Heart right ventricle (tissue), 16 donors: ENCODE measurements at regions not wholly inside any gene's neighbourhood (a gene's known extent, or its start where the extent isn't known, plus 50 kb on each side); places are given as distances from the start of the nearest gene placed in this dataset.

Experiments
- ATAC-seq, 8 donors: fragments of 200-7000 bp; cut with Tn5 transposase; one replicate each; pipeline ENCODE4 v1.9.1; 2020; ENCODE audit warnings: mild to moderate bottlenecking in 8 of 8, moderate library complexity in 8 of 8, moderate number of reproducible peaks in 1 of 8
- DNase-seq, 2 donors: peaks; one replicate each; pipeline ENCODE4 v3.0.0-alpha.2; 2020
- H3K27ac ChIP-seq, 10 donors: fragments of 200-600 bp; sonication (generic) in 2 of 10; one replicate each; pipeline versions ENCODE4 v1.5.0 to v1.8.0; 2020 to 2022; ENCODE audit warnings: mild to moderate bottlenecking in 3 of 10
- H3K27me3 ChIP-seq, 7 donors: fragments of 200-600 bp; one replicate each; pipeline ENCODE4 v1.8.0; 2021 to 2022; ENCODE audit warnings: mild to moderate bottlenecking in 2 of 7
- H3K36me3 ChIP-seq, 9 donors: fragments of 200-600 bp; sonication (generic) in 1 of 9; one replicate each; pipeline versions ENCODE4 v1.5.0 to v1.8.0; 2020 to 2022; ENCODE audit warnings: mild to moderate bottlenecking in 2 of 9
- H3K4me1 ChIP-seq, 9 donors: fragments of 200-600 bp; sonication (generic) in 1 of 9; one replicate each; pipeline versions ENCODE4 v1.5.0 to v1.8.0; 2020 to 2022; ENCODE audit warnings: mild to moderate bottlenecking in 4 of 9
- H3K4me3 ChIP-seq, 10 donors: fragments of 200-600 bp; sonication (generic) in 2 of 10; one replicate each; pipeline versions ENCODE4 v1.5.0 to v1.8.0; 2020 to 2022; ENCODE audit warnings: mild to moderate bottlenecking in 7 of 10, moderate library complexity in 2 of 10
- H3K9me3 ChIP-seq, 11 donors: fragments of 200-600 bp in 10 of 11; sonication (generic) in 2 of 11; one replicate each; pipeline versions ENCODE4 v1.5.0 to v1.8.0; 2013 to 2022; ENCODE audit warnings: mild to moderate bottlenecking in 2 of 11, control low read depth in 1 of 11, moderate library complexity in 1 of 11
- WGBS, 2 donors: extraction: QIAGEN DNeasy Blood & Tissue Kit; methylation state at CpG; one replicate each; pipeline ENCODE4 v1.1.7; 2013; ENCODE audit warnings: inconsistent platforms in 1 of 2; 5-methylcytosine and 5-hydroxymethylcytosine counted together
- intact Hi-C, 10 donors: fragments of 100-400 bp; cut with DNase I; formaldehyde crosslinking; loops; one replicate each; pipeline versions ENCODE4 v1.11.1 to v1.14.2; 2022
- TF ChIP-seq, protein P1 (sequence below), 9 donors: fragments of 200-600 bp; sonication (generic) in 2 of 9; IDR thresholded peaks; one replicate each; pipeline versions ENCODE4 v1.5.0 to v1.8.0; 2021 to 2022; ENCODE audit warnings: antibody characterized with exemption in 9 of 9, mild to moderate bottlenecking in 5 of 9, moderate library complexity in 1 of 9
- donor health status: Arrhythmogenic right ventricular cardiomyopathy.
- donor health status: ischemic (EF 13 %, LVEDD 7.1; RV severe dilation, severe dysfunction).
- donor health status: healthy with polysubstance abuse.
- donor health status: DM: no; HTN: yes; CAD: no.
- donor health status: DM: no; HTN: no; CAD: no.
- donor health status: ischemic (EF 25% LVEDD 6.9; RV normal size, moderate dysfunction).
- donor health status: ischemic (EF 25% LVEDD 5.7; RV mildly dilated, moderate dysfunction).
- donor health status: healthy.
- donor health status: DM: yes; HTN: yes; CAD: no.
- donor health status: Ischemic cardiomyopathy.
- donor health status: ischemic (EF 35%, LVEDD 5.7; RV mildly dilated, moderate dysfunction).
- donor health status: nonischemic (EF 11% LVEDD 7.7; RV severe dilation, severe dysfunction).
- donor health status: DM: yes; HTN: yes; CAD: no.
- donor health status: PGD.
- donor health status: ischemic (EF 29% LVEDD 5.4; RV normal size, mild dysfunction).
- donor health status: nonischemic (EF 23%, LVEDD 6.1; RV moderate dilation, normal function).

DNA sequence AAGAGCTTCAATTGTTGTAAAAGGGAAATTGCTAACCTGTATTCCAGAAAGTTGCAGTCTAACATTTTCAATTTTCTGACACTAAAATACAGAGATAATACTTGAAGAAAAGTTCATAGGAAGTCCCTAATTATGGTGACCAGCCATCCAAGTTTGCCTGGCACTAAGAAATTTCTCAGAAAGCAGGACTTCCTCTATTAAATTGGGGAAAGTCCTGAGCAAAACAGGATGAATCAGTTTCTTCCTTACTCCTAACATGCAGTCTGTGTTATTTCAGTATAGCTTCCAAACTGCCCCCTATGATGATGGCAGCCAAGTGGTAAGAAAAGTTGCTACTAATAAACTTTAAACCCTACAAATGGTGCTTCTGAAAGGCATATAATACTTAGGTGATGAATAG lies 133.5 kb upstream of the SGO1 start:
- Histone ChIP-seq H3K4me3 (no peak overlapping the region), H3K9me3 (peaks cover 0 to 4% (median 0%) of the 10 kb centered on the region in 11 donors), H3K4me1 (peaks cover 0 to 26% (median 0%) of the 10 kb centered on the region in 9 donors), H3K36me3 (no peaks in the 10 kb centered on the region), H3K27ac (no peak overlapping the region), H3K27me3 (no peaks in the 10 kb centered on the region)
- no peak for DNase-seq
- intact Hi-C loops = no loop called here
- TF ChIP-seq, protein P1, sequence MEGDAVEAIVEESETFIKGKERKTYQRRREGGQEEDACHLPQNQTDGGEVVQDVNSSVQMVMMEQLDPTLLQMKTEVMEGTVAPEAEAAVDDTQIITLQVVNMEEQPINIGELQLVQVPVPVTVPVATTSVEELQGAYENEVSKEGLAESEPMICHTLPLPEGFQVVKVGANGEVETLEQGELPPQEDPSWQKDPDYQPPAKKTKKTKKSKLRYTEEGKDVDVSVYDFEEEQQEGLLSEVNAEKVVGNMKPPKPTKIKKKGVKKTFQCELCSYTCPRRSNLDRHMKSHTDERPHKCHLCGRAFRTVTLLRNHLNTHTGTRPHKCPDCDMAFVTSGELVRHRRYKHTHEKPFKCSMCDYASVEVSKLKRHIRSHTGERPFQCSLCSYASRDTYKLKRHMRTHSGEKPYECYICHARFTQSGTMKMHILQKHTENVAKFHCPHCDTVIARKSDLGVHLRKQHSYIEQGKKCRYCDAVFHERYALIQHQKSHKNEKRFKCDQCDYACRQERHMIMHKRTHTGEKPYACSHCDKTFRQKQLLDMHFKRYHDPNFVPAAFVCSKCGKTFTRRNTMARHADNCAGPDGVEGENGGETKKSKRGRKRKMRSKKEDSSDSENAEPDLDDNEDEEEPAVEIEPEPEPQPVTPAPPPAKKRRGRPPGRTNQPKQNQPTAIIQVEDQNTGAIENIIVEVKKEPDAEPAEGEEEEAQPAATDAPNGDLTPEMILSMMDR (IDR thresholded peaks at IDR 0.05) = no peak
- no peak for ATAC-seq

DNA sequence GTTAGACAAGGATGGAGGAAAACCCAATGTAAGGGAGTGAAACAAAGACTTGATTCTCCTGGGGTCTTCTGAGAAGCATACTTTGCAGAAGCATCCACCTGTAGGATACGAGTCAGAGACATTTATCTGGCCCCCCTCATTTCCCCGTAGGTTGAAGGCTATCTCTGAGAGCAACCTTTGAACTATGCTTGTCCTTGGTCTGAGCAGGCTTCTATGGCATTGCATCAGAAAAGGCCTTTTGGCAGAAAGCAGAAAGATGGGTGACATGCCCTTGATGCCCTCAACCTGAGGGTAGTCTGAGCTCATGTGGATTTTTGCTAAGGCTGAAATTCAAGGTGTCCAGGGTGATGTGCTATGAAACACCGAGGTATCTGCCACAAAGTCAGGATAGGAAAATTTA lies 131.6 kb upstream of the SGO1 start:
- Histone ChIP-seq H3K4me1 (peaks cover 0 to 26% (median 0%) of the 10 kb centered on the region in 9 donors), H3K27ac (no peak overlapping the region), H3K27me3 (no peaks in the 10 kb centered on the region), H3K9me3 (peaks cover 0 to 4% (median 0%) of the 10 kb centered on the region in 11 donors), H3K4me3 (no peak overlapping the region), H3K36me3 (no peaks in the 10 kb centered on the region)
- 81 to 89% methylated on average over 3 of the region's 3 CpGs for WGBS, 2 donors
- no peak for DNase-seq
- TF ChIP-seq, protein P1 (IDR thresholded peaks at IDR 0.05) = no peak
- intact Hi-C loops = no loop called here
- no peak for ATAC-seq

DNA sequence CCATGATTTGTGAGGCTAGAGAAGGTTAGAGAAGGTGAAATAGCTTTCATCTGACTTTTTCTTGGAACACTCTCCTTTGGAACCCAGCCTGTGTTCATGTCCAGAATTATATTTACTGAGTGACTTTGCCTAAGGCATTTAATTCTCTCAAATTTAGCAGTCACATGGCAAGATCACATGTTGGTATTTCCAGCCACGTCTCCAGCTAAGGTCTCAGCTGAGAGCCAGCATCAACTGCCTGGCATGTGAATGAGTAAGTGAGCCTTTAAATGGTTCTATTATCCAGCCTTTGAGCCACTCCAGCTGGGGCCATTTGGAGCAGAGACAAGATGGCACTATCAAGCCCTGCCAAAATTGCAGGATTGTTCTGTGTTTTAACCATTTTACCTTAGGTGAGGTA lies 130.2 kb upstream of the SGO1 start:
- TF ChIP-seq, protein P1 (IDR thresholded peaks at IDR 0.05) = no peak
- 0 to 18% methylated on average over 1 of the region's 1 CpG for WGBS, 2 donors

DNA sequence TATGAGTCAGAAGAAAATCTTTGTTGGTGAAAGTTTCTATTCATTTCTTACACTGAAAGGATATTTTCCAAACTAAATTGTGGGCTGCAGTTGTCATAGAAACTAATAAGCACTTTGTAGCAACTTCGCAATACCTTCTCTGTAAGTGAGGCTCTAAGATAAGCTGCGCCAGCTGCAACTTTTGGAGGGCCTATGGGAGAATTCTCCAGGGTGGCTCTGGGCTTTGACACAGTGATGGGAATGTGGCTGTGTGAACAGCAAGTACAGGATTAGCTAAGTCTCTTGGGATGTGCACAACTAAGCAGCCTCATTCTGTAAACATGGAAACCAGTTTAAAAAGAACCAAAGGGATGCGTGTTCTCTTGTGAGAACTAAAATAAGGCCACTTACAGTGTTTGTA lies 124.6 kb upstream of the SGO1 start:
- Histone ChIP-seq H3K36me3 (no peaks in the 10 kb centered on the region), H3K9me3 (peaks cover 0 to 6% (median 0%) of the 10 kb centered on the region in 11 donors), H3K4me1 (peaks cover 0 to 7% (median 0%) of the 10 kb centered on the region in 9 donors), H3K27me3 (no peaks in the 10 kb centered on the region), H3K4me3 (no peak overlapping the region), H3K27ac (peak overlapping the region in 5 of 10 donors; percentile 17 to 50 (median 33))
- 57 to 63% methylated on average over 3 of the region's 3 CpGs for WGBS, 2 donors
- intact Hi-C loops = no loop called here
- peak; percentile 84 to 98 (median 96) for ATAC-seq
- TF ChIP-seq, protein P1 (IDR thresholded peaks at IDR 0.05) = no peak
- DNase-seq = peak; percentile 35 to 85

More for the DNA sequence above, 130.2 kb upstream of the SGO1 start:
- Histone ChIP-seq H3K27me3 (no peaks in the 10 kb centered on the region), H3K9me3 (peaks cover 0 to 6% (median 0%) of the 10 kb centered on the region in 11 donors), H3K27ac (no peak overlapping the region), H3K4me1 (peaks cover 0 to 26% (median 0%) of the 10 kb centered on the region in 9 donors), H3K36me3 (no peaks in the 10 kb centered on the region), H3K4me3 (no peak overlapping the region)
- no peak for DNase-seq
- intact Hi-C loops = no loop called here
- ATAC-seq = peak in 2 of 8 donors; percentile 34 to 73
